GM12872 (cell line): ENCODE measurements at regions not wholly inside any gene's neighbourhood (a gene's known extent, or its start where the extent isn't known, plus 50 kb on each side); places are given as distances from the start of the nearest gene placed in this dataset.

ENCODE experiments used
- CTCF ChIP-seq: IDR thresholded peaks from 3 replicates; pipeline ENCODE4 v1.5.1; 2011; ENCODE audit warnings: low read depth, mild to moderate bottlenecking, low read length, moderate library complexity; ENCODE audit not compliant: insufficient read depth

GRCh38 chr5:115459855-115460341 is 84.7 kb downstream of the FEM1C start:
- no peak for TF ChIP-seq CTCF

DNA sequence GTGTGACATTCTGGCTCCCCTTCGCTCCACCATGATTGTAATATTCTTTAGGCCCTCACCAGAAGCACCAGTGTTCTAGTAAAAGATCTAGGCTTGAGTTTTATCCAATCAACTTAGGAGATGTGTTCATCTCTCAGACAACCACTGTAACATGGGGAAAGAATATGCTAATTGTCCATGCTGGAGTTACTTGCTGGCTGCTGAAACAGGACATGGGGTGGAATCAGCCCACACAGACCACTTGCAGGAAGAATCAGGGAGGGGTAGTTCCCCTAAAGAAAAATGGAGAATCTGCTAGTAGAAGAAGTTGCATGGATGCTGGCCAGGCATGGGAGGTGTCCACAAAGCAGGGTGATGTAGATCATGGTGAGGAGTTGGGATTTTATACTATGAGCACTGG is 86.2 kb downstream of the FEM1C start:
- TF ChIP-seq CTCF = no peak

DNA sequence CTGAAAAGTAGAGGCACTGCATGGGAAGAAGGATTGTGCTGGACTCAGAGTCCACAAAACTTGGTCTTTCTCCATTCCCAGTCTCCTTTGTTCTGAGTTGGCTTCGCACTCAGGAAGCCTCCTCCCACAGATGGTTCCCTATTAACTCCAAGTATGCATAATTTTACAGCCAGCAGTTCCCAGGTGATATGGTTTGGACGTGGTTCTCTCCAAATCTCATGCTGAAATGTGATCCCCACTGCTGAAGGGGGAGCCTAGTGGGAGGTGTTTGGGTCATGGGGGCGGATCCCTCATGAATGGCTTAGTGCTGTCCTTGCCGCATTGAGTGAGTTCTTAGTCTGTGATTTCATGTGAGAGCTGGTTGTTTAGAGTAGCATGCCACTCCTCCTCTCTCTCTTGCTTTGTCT is 86.6 kb downstream of the FEM1C start:
- TF ChIP-seq CTCF = no peak

DNA sequence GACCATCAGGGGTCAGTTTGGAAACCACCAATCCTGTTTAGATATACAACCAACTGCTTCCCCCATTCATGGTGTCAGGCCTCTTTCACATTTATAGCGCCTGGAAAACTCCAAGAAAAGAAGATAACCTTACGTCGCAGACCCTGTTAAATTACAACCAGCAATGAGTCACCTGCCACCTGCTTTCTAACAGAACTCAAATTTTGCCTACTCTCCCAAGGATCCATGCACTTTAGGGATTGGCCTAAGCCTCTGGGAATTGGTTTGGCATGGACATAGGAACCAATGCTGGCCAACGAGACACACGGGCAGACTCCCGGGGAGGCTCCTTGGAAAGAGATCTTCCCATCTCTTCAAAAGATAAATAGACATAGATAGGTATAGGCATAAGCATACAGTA is 87.0 kb downstream of the FEM1C start:
- no peak for TF ChIP-seq CTCF

DNA sequence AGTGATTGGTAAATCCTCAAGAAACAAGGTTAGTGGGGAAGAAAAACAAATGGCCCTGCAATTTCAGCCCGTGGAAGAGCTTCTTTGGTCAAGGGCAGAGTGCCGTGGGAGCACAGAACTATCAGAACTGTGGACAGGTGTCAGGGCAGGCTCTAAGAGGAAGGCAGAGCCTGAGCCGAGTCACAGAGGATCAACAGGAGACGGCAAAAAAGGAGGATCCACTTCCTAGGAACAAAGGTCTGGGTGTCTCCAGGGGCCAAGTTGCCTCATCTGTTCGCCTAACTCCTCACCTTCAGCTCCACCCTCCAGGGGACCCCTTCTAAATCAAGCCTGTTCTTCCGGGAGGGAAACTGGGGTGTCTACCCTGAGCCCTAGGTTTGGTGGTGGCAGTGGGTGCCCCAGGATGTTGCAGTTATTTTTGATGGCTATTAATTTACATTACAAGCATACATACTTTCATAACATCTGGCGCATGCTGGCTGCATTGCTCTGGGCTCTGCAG is 88.0 kb downstream of the FEM1C start:
- TF ChIP-seq CTCF = no peak

GRCh38 chr5:115456056-115456455 is 88.5 kb downstream of the FEM1C start:
- TF ChIP-seq CTCF = no peak

DNA sequence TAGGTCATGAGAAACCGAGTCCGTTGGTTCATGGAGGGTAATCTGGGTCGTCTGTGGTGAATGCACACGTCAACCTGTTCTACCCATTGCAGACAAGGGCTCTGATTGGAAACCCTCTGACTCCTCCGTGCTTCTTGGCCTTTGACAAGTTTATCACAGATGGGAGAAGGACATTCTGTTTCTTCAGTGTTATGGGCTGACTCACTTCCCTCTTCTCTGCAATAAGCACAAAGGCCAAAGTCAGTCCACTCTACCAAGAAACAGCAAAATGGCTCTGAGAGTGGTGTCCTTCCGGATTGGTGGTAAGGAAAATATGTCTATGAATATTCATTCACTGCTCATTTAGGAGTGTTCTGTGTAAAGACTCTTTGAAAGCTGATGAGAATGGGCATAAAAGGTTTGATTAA is 89.3 kb downstream of the FEM1C start:
- no peak for TF ChIP-seq CTCF
